ENCODE measurements at regions not wholly inside any gene's neighbourhood (a gene's known extent, or its start where the extent isn't known, plus 50 kb on each side); places are given as distances from the start of the nearest gene placed in this dataset.

DNA sequence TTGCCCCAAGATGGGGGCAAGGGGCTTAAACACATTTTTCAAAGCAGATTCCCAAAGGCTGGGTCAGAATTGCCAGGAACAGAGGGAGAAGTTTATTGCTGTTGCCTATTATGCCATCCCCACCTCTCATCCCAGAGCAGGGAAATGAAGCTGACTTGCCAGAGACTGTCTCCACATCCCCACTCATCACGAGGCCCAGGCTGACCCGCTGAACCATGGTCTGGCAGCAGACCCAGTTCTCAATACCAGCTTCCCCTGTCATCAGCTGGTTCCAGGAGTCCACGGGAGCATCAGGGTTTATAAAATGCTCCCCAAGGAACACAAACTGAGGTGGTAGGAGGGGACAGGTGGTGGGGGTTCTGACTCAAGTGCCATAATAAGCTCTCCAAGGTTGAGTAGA lies 605.9 kb downstream of the NPHP4 start:
- Histone ChIP-seq H3K4me1 (ENCODE audit: low read length) (no peaks in the 10 kb centered on the region), H3K9me2 (replicated peaks; ENCODE audit: insufficient read depth, low read length) (no peaks in the 10 kb centered on the region), H3K27ac (ENCODE audit: low read length) (no peak overlapping the region), H3K36me3 (ENCODE audit: insufficient read depth, low read length) (no peaks in the 10 kb centered on the region), H3K27me3 (ENCODE audit: low read length) (no peaks in the 10 kb centered on the region), H3K4me3 (ENCODE audit: low read length) (no peak overlapping the region), H4K20me1 (ENCODE audit: insufficient read depth, low read depth, low read length) (no peaks in the 10 kb centered on the region), H3K4me2 (ENCODE audit: low read depth, low read length, poor library complexity, severe bottlenecking) (no peak overlapping the region), H3K9me3 (ENCODE audit: low read length) (no peaks in the 10 kb centered on the region), H2AFZ (ENCODE audit: low read length) (no peak overlapping the region), H3K79me2 (ENCODE audit: low read length) (no peaks in the 10 kb centered on the region), H3K9ac (ENCODE audit: low read length) (no peak overlapping the region)
- no peak for DNase-seq

DNA sequence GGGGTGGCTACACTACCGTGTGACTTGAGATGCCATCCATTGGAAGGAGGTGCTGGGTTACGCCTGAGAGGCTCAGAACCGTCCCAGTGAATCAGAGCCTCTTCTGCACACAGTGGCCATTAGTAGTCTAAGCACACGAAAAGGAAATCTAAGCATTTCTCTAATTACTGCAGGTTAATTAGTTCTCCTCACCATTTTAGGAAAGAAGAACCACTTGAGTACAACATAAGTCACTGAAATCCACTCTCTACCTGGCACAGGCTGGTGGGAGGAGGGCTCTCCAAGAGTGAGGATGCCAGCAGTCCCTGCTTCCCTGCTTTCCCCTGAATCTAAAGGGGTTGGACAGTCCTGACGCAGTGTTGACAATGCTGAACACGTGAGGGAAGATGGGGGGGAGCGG lies 606.3 kb downstream of the NPHP4 start:
- no peaks in the 10 kb centered on the region for H3K79me2 ChIP-seq (ENCODE audit: low read length)
- H3K4me3 ChIP-seq (ENCODE audit: low read length): no peak overlapping the region
- no peak overlapping the region for H3K9ac ChIP-seq (ENCODE audit: low read length)
- no peaks in the 10 kb centered on the region for H4K20me1 ChIP-seq (ENCODE audit: insufficient read depth, low read depth, low read length)
- H3K4me1 ChIP-seq (ENCODE audit: low read length): no peaks in the 10 kb centered on the region
- H2AFZ ChIP-seq (ENCODE audit: low read length): no peak overlapping the region
- no peaks in the 10 kb centered on the region for H3K9me2 ChIP-seq (replicated peaks; ENCODE audit: insufficient read depth, low read length)
- no peaks in the 10 kb centered on the region for H3K27me3 ChIP-seq (ENCODE audit: low read length)
- H3K27ac ChIP-seq (ENCODE audit: low read length): no peak overlapping the region
- no peak overlapping the region for H3K4me2 ChIP-seq (ENCODE audit: low read depth, low read length, poor library complexity, severe bottlenecking)
- no peaks in the 10 kb centered on the region for H3K36me3 ChIP-seq (ENCODE audit: insufficient read depth, low read length)
- DNase-seq: no peak
- H3K9me3 ChIP-seq (ENCODE audit: low read length): no peaks in the 10 kb centered on the region

DNA sequence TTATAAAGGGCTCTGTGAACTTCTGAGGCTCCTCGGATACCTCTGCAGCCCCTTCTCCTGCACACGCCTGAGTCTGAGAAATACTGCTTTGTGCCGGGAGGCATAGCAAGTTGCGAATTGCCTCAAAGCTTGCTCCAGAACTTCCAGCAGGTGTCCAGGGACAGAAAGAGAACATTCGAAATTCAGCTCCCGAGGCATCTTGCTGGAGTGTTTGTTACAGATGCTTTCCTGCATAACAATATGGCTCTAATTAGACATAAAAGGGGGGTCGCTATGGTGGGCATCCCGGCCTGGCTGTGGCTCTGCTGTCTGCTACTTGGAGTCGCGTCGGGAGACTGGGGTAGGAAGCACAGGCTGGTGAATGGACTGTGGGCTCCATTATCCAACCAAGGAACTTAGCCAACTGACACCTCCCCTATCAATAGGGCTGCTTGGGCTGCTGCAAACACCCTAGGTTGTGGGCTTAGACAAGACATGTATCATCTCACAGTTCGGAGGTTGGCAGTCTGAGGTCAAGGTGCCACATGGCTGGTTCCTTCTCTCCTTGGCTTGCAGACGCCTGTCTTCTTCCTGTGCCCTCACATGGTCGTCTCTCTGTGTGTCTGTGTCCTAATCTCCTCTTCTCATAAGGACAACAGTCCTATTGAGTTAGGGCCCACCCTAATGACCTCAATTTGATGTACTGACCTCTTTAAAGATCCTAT lies 607.0 kb downstream of the NPHP4 start:
- no peak overlapping the region for H3K9ac ChIP-seq (ENCODE audit: low read length)

DNA sequence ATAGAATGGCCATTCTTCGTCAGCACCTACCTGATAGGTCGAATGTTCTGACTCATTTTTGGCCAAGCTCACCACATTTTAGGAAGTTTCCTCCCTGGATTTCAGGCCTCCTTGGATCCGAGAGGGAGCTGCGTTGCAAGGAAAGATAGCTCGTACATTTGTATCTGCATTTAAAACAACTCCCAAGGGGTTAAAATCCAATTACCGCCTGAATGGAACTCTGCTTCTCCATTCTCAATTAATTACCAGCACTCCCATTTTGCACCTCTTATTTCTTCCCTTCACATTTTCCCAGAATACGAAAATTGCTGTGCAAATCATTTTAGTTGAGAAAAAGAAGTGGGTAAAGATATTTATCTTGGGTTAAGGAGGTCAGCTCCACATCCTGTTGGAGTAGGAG lies 610.7 kb downstream of the NPHP4 start:
- Histone ChIP-seq H3K4me2 (ENCODE audit: low read depth, low read length, poor library complexity, severe bottlenecking) (no peak overlapping the region), H3K79me2 (ENCODE audit: low read length) (no peaks in the 10 kb centered on the region), H3K27me3 (ENCODE audit: low read length) (no peaks in the 10 kb centered on the region), H4K20me1 (ENCODE audit: insufficient read depth, low read depth, low read length) (no peaks in the 10 kb centered on the region), H3K9me2 (replicated peaks; ENCODE audit: insufficient read depth, low read length) (no peaks in the 10 kb centered on the region), H2AFZ (ENCODE audit: low read length) (no peak overlapping the region), H3K4me1 (ENCODE audit: low read length) (no peaks in the 10 kb centered on the region), H3K27ac (ENCODE audit: low read length) (no peak overlapping the region), H3K9me3 (ENCODE audit: low read length) (no peaks in the 10 kb centered on the region), H3K9ac (ENCODE audit: low read length) (no peak overlapping the region), H3K36me3 (ENCODE audit: insufficient read depth, low read length) (no peaks in the 10 kb centered on the region), H3K4me3 (ENCODE audit: low read length) (no peak overlapping the region)
- no peak for DNase-seq

More for the DNA sequence above, 607.0 kb downstream of the NPHP4 start:
- Histone ChIP-seq H3K9me3 (ENCODE audit: low read length) (no peaks in the 10 kb centered on the region), H3K4me2 (ENCODE audit: low read depth, low read length, poor library complexity, severe bottlenecking) (no peak overlapping the region), H3K9me2 (replicated peaks; ENCODE audit: insufficient read depth, low read length) (no peaks in the 10 kb centered on the region), H4K20me1 (ENCODE audit: insufficient read depth, low read depth, low read length) (no peaks in the 10 kb centered on the region), H3K27ac (ENCODE audit: low read length) (no peak overlapping the region), H3K27me3 (ENCODE audit: low read length) (no peaks in the 10 kb centered on the region), H3K4me1 (ENCODE audit: low read length) (no peaks in the 10 kb centered on the region), H3K36me3 (ENCODE audit: insufficient read depth, low read length) (no peaks in the 10 kb centered on the region), H3K79me2 (ENCODE audit: low read length) (no peaks in the 10 kb centered on the region), H2AFZ (ENCODE audit: low read length) (no peak overlapping the region), H3K4me3 (ENCODE audit: low read length) (no peak overlapping the region)
- no peak for DNase-seq

DNA sequence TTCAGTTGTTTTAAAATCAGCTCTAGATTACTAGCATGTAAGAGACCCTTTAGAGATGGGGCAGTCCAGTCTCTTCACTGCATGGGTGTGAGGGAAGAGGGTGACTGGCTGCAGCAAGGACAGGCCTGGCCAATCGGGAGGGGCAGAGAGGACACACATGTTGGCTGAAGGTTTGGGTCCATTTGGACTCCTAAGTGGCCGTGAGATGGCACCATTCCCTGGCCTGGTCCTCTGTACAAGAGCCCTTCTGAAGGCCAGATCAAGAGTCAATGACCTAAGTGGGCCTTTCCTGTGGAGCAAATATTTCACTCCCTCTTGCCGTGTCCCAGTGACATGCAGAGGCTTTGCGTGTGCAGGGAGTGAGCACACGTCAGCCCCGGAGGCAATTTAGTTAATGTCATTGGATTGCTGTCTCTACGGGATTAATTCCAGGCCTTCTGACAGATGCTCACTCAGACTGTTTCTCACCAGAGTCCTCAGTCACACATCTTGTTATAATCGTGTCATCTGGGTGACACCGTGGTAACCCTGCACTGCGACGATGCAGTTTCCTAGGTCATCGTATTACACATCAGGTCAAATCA lies 613.0 kb downstream of the NPHP4 start:
- no peak overlapping the region for H3K9ac ChIP-seq (ENCODE audit: low read length)
- no peak overlapping the region for H3K4me2 ChIP-seq (ENCODE audit: low read depth, low read length, poor library complexity, severe bottlenecking)
- no peaks in the 10 kb centered on the region for H3K4me1 ChIP-seq (ENCODE audit: low read length)
- H3K27me3 ChIP-seq (ENCODE audit: low read length): no peaks in the 10 kb centered on the region
- no peaks in the 10 kb centered on the region for H3K9me2 ChIP-seq (replicated peaks; ENCODE audit: insufficient read depth, low read length)
- no peaks in the 10 kb centered on the region for H4K20me1 ChIP-seq (ENCODE audit: insufficient read depth, low read depth, low read length)
- no peaks in the 10 kb centered on the region for H3K36me3 ChIP-seq (ENCODE audit: insufficient read depth, low read length)
- H2AFZ ChIP-seq (ENCODE audit: low read length): no peak overlapping the region
- no peak overlapping the region for H3K4me3 ChIP-seq (ENCODE audit: low read length)
- no peak for DNase-seq
- H3K79me2 ChIP-seq (ENCODE audit: low read length): no peaks in the 10 kb centered on the region
- H3K27ac ChIP-seq (ENCODE audit: low read length): no peak overlapping the region
- H3K9me3 ChIP-seq (ENCODE audit: low read length): no peaks in the 10 kb centered on the region

DNA sequence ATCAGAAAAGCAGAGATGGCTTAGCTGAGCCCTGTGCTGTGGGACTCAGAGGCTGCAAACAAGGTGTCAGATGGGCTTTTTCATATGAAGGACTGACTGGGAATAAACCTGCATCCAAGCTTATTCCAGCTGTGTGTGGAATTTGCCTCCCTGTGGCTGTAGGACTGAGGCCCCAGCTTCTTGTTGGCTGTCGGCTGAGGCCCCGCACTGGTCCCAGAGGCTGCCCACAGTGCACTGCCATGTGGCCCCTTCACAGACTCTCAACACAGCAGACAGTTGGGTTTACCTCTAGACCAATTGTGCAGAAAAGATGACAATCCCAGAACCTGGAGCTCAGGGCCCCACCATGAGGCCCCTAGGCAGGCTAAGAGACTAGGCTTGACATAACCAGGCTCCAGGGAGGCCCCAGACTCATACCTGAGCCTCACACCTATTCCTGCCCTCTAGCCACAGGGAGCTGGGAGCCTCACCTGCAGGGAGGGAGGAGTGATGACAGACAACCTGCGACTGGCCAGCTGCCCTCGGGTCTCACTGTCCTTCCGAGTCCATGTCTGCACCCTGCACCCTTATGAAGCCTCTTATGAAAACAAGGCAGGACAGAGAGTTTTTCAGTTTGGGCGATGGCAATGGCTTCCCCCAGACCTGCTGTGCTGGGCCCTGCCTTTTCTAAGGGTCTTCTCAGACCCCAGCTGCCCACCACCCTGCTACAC lies 615.5 kb downstream of the NPHP4 start:
- Histone ChIP-seq H2AFZ (ENCODE audit: low read length) (no peak overlapping the region), H3K9me2 (replicated peaks; ENCODE audit: insufficient read depth, low read length) (no peaks in the 10 kb centered on the region), H4K20me1 (ENCODE audit: insufficient read depth, low read depth, low read length) (no peaks in the 10 kb centered on the region), H3K36me3 (ENCODE audit: insufficient read depth, low read length) (no peaks in the 10 kb centered on the region), H3K79me2 (ENCODE audit: low read length) (no peaks in the 10 kb centered on the region), H3K27ac (ENCODE audit: low read length) (no peak overlapping the region), H3K27me3 (ENCODE audit: low read length) (no peaks in the 10 kb centered on the region), H3K4me2 (ENCODE audit: low read depth, low read length, poor library complexity, severe bottlenecking) (no peak overlapping the region), H3K4me1 (ENCODE audit: low read length) (no peaks in the 10 kb centered on the region), H3K9ac (ENCODE audit: low read length) (no peak overlapping the region), H3K9me3 (ENCODE audit: low read length) (0 out of 2 replicates have a peak, but pooled peaks cover 4% of the 10 kb centered on the region), H3K4me3 (ENCODE audit: low read length) (no peak overlapping the region)
- DNase-seq: no peak

DNA sequence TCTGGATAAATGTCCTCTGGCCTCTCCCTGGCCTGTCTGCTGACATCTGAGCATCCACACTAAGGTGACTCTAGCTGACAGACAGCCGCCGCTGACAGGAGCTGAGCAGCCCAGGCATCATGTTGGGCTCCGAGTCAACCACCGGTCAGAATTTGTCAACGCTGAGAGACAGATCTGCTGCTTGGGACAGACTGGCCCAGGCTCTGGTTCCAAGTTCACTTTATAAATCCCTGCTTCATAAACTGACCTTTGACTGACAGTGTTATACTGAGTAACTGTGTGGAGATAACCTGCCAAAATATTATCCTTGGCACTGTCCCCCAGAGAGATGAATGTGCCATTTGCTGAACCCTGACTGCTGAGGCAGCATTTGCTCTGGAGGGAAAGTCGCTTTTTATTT lies 616.7 kb downstream of the NPHP4 start:
- H3K4me1 ChIP-seq (ENCODE audit: low read length): no peaks in the 10 kb centered on the region

DNA sequence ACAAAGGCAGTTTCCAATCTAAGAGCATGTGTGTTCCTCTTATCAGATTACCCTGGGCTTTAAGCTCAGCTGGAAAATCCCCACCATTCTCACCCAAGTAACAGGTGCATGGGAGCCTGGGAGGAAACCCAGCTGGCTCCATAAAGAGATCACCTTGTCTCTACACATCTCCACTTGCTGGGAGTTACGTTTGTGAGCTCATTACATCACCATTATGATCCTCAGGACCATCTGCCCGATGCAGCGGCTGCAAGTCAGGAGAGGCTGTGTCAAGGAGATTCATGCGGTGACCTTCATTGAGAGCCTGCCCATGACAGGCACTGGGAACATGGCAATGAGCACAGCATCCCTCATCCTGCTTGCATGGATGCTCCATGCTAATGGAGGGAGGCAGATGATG lies 618.0 kb downstream of the NPHP4 start:
- H3K9ac ChIP-seq (ENCODE audit: low read length): no peak overlapping the region
- H3K27me3 ChIP-seq (ENCODE audit: low read length): no peaks in the 10 kb centered on the region
- no peak overlapping the region for H3K4me3 ChIP-seq (ENCODE audit: low read length)
- H3K9me2 ChIP-seq (replicated peaks; ENCODE audit: insufficient read depth, low read length): no peaks in the 10 kb centered on the region
- 0 out of 2 replicates have a peak, but pooled peaks cover 4% of the 10 kb centered on the region for H3K9me3 ChIP-seq (ENCODE audit: low read length)
- no peak overlapping the region for H3K27ac ChIP-seq (ENCODE audit: low read length)
- H3K36me3 ChIP-seq (ENCODE audit: insufficient read depth, low read length): no peaks in the 10 kb centered on the region
- no peaks in the 10 kb centered on the region for H3K4me1 ChIP-seq (ENCODE audit: low read length)
- no peaks in the 10 kb centered on the region for H3K79me2 ChIP-seq (ENCODE audit: low read length)
- no peaks in the 10 kb centered on the region for H4K20me1 ChIP-seq (ENCODE audit: insufficient read depth, low read depth, low read length)
- H3K4me2 ChIP-seq (ENCODE audit: low read depth, low read length, poor library complexity, severe bottlenecking): no peak overlapping the region
- no peak overlapping the region for H2AFZ ChIP-seq (ENCODE audit: low read length)
- no peak for DNase-seq

More for the DNA sequence above, 616.7 kb downstream of the NPHP4 start:
- no peak overlapping the region for H3K4me3 ChIP-seq (ENCODE audit: low read length)
- H3K9ac ChIP-seq (ENCODE audit: low read length): no peak overlapping the region
- H3K9me2 ChIP-seq (replicated peaks; ENCODE audit: insufficient read depth, low read length): no peaks in the 10 kb centered on the region
- H3K79me2 ChIP-seq (ENCODE audit: low read length): no peaks in the 10 kb centered on the region
- H3K4me2 ChIP-seq (ENCODE audit: low read depth, low read length, poor library complexity, severe bottlenecking): no peak overlapping the region
- no peak for DNase-seq
- H3K27ac ChIP-seq (ENCODE audit: low read length): no peak overlapping the region
- no peaks in the 10 kb centered on the region for H4K20me1 ChIP-seq (ENCODE audit: insufficient read depth, low read depth, low read length)
- 0 out of 2 replicates have a peak, but pooled peaks cover 4% of the 10 kb centered on the region for H3K9me3 ChIP-seq (ENCODE audit: low read length)
- no peaks in the 10 kb centered on the region for H3K27me3 ChIP-seq (ENCODE audit: low read length)
- no peaks in the 10 kb centered on the region for H3K36me3 ChIP-seq (ENCODE audit: insufficient read depth, low read length)
- H2AFZ ChIP-seq (ENCODE audit: low read length): no peak overlapping the region

All from Karpas-422 (cell line).